Mesendoderm (in vitro differentiated cells): ENCODE measurements at regions not wholly inside any gene's neighbourhood (a gene's known extent, or its start where the extent isn't known, plus 50 kb on each side); places are given as distances from the start of the nearest gene placed in this dataset.

Experiments
- DNase-seq: peaks from one replicate; pipeline ENCODE4 v3.0.0; 2013
- H2AK5ac ChIP-seq: 2 replicates; pipeline ENCODE4 v1.6.1; 2013; ENCODE audit warnings: low read length, inconsistent platforms
- H2BK120ac ChIP-seq: 2 replicates; pipeline ENCODE4 v1.6.1; 2013; ENCODE audit warnings: low read depth, mild to moderate bottlenecking, low read length, moderate library complexity, mixed read lengths
- H2BK15ac ChIP-seq: replicated peaks from 2 replicates; pipeline ENCODE4 v1.6.1; 2013; ENCODE audit warnings: low read depth, mild to moderate bottlenecking, moderate library complexity
- H2BK5ac ChIP-seq: 2 replicates; pipeline ENCODE4 v1.6.1; 2013; ENCODE audit warnings: low read length, inconsistent platforms
- H3K18ac ChIP-seq: 2 replicates; pipeline ENCODE4 v1.6.1; 2013; ENCODE audit warnings: mild to moderate bottlenecking, low read length, mixed read lengths
- H3K23ac ChIP-seq: one replicate; pipeline ENCODE4 v1.6.1; 2013; ENCODE audit warnings: low read length
- H3K27ac ChIP-seq: 2 replicates; pipeline ENCODE4 v1.5.1; 2013; ENCODE audit warnings: low read depth, mild to moderate bottlenecking, inconsistent platforms, low read length, moderate library complexity
- H3K27me3 ChIP-seq: 2 replicates; pipeline ENCODE4 v1.6.1; 2013; ENCODE audit warnings: low read length, control low read depth, mild to moderate bottlenecking, inconsistent platforms; ENCODE audit not compliant: insufficient read depth, poor library complexity
- H3K36me3 ChIP-seq: 2 replicates; pipeline ENCODE4 v1.6.1; 2013; ENCODE audit warnings: low read length, inconsistent platforms; ENCODE audit not compliant: control insufficient read depth, insufficient read depth
- H3K4ac ChIP-seq: one replicate; pipeline ENCODE4 v1.6.1; 2013; ENCODE audit warnings: low read depth, mild to moderate bottlenecking, low read length, moderate library complexity
- H3K4me1 ChIP-seq: 2 replicates; pipeline ENCODE4 v1.6.1; 2013; ENCODE audit warnings: low read depth, low read length, inconsistent platforms; ENCODE audit not compliant: control insufficient read depth
- H3K4me2 ChIP-seq: 2 replicates; pipeline ENCODE4 v1.6.1; 2013; ENCODE audit warnings: low read length
- H3K4me3 ChIP-seq: 2 replicates; pipeline ENCODE4 v1.5.1; 2013; ENCODE audit warnings: mild to moderate bottlenecking, low read length
- H3K56ac ChIP-seq: one replicate; pipeline ENCODE4 v1.6.1; 2013; ENCODE audit warnings: low read length
- H3K79me1 ChIP-seq: 2 replicates; pipeline ENCODE4 v1.6.1; 2013; ENCODE audit warnings: low read length, inconsistent platforms
- H3K79me2 ChIP-seq: 2 replicates; pipeline ENCODE4 v1.6.1; 2013; ENCODE audit warnings: mild to moderate bottlenecking, low read length; ENCODE audit not compliant: control insufficient read depth, insufficient read depth
- H3K9ac ChIP-seq: 2 replicates; pipeline ENCODE4 v1.6.1; 2013; ENCODE audit warnings: low read length, inconsistent platforms
- H4K5ac ChIP-seq: one replicate; pipeline ENCODE4 v1.6.1; 2013; ENCODE audit warnings: low read length
- H4K8ac ChIP-seq: one replicate; pipeline ENCODE4 v1.6.1; 2013; ENCODE audit warnings: low read depth, mild to moderate bottlenecking, control low read depth, low read length, moderate library complexity
- WGBS: extraction: QIAGEN DNeasy Blood & Tissue Kit; methylation state at CpG from one replicate; pipeline ENCODE4 v1.1.7; 2013; ENCODE audit warnings: low lambda C conversion rate, missing lambda C conversion rate; ENCODE audit not compliant: insufficient coverage; ENCODE audit errors: extremely low coverage; 5-methylcytosine and 5-hydroxymethylcytosine counted together

DNA sequence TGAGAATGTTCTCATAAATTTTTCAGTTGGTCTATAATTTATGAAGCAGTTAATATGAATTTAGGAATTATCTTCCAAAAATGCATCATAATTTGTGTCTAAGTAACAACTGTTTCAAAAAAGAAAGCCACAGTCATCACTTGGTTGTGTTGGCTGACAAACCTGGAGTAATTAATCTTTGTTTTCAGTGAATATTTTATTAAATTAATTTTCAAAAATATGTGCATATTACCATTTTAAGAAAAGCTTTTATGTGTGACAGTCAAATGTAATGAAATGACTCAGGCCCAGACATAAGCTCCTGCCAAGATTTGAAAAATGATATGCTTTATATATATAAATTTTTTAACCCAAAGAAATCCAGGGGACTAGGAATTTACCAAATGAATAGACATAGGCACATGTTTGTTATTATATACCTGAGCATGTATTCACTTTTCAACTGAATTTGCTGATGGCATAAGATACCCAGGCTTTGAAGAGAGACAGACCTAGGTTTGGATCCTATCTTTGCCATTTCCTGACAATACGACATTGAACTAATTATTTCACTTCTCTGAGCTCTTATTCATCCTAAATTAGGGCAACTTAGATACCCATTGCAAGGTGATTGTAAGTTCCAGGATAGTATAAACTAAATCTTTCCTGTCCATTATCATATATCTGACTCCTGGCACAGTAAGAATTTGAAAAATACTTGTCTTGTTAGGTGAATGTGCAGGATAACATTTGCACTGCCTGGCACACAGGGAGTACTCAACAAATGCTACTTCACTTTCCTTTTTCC lies 729.5 kb upstream of the ADGRL2 start:
- no peak overlapping the region for H3K56ac ChIP-seq
- no peaks in the 10 kb centered on the region for H3K4me1 ChIP-seq
- H2BK120ac ChIP-seq = no peak overlapping the region
- H3K79me1 ChIP-seq = no peaks in the 10 kb centered on the region
- H2BK15ac ChIP-seq = no peak overlapping the region
- H2AK5ac ChIP-seq = no peak overlapping the region
- H3K4ac ChIP-seq = no peak overlapping the region
- H3K4me2 ChIP-seq = no peak overlapping the region
- H3K4me3 ChIP-seq = no peak overlapping the region
- H3K27ac ChIP-seq = no peak overlapping the region
- no peak overlapping the region for H3K23ac ChIP-seq
- H3K9ac ChIP-seq = no peak overlapping the region
- WGBS = no CpG with 5 or more reads among the region's 1 CpG
- no peaks in the 10 kb centered on the region for H3K27me3 ChIP-seq
- no peaks in the 10 kb centered on the region for H3K36me3 ChIP-seq
- no peak for DNase-seq
- no peak overlapping the region for H4K8ac ChIP-seq
- no peak overlapping the region for H3K18ac ChIP-seq
- no peak overlapping the region for H4K5ac ChIP-seq
- no peak overlapping the region for H2BK5ac ChIP-seq
- H3K79me2 ChIP-seq = no peaks in the 10 kb centered on the region

DNA sequence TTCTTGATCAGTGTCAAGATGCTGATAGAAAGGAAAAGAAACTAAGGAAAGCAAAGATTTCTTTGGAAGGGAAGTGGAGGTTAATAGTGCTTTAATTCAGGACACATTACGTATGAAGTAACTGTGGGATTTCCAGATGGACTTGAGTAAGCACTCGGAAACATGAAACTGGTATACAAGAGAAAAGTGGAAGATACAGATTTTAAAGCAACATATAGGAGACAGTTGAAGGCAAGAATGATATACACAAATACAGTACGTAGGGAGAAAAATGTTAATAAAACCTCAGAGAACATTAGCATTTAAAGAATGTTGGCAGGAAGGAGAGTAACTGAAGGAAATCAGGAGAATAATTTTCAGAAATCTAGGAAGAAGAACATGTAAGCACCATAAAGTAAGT lies 730.9 kb upstream of the ADGRL2 start:
- no peak overlapping the region for H3K4me2 ChIP-seq
- no peak overlapping the region for H3K4ac ChIP-seq
- WGBS = no CpG with 5 or more reads among the region's 3 CpGs
- H3K79me1 ChIP-seq = no peaks in the 10 kb centered on the region
- H2BK120ac ChIP-seq = no peak overlapping the region
- H2AK5ac ChIP-seq = no peak overlapping the region
- no peak overlapping the region for H3K9ac ChIP-seq
- H2BK5ac ChIP-seq = no peak overlapping the region
- no peaks in the 10 kb centered on the region for H3K36me3 ChIP-seq
- no peak overlapping the region for H3K23ac ChIP-seq
- no peak overlapping the region for H4K8ac ChIP-seq
- no peak for DNase-seq
- H3K4me1 ChIP-seq = no peaks in the 10 kb centered on the region
- H3K4me3 ChIP-seq = no peak overlapping the region
- no peak overlapping the region for H4K5ac ChIP-seq
- no peak overlapping the region for H3K56ac ChIP-seq
- H2BK15ac ChIP-seq = no peak overlapping the region
- no peaks in the 10 kb centered on the region for H3K79me2 ChIP-seq
- no peak overlapping the region for H3K18ac ChIP-seq
- no peaks in the 10 kb centered on the region for H3K27me3 ChIP-seq
- no peak overlapping the region for H3K27ac ChIP-seq

DNA sequence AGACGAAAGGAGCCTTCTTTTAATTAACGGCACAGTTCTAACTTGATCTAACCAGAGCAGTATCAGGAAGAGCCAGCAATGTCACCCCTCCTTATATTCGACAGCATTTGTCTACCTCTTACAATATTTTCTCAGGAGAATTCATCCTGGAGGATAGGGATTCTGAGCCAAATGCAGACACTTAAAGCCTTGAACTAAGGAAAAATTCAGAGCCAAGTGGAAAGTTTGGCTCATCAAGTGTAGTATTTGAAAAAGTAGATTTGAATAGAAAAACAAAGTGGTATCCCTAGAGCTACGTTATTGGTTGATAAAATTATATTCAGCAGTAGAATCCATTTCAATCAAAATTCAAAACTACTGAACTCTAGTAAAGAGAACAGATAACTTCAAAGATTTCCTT lies 732.0 kb upstream of the ADGRL2 start:
- H4K8ac ChIP-seq = no peak overlapping the region
- no peak overlapping the region for H2BK15ac ChIP-seq
- no peaks in the 10 kb centered on the region for H3K36me3 ChIP-seq
- H3K27me3 ChIP-seq = no peaks in the 10 kb centered on the region
- H4K5ac ChIP-seq = no peak overlapping the region
- no peak overlapping the region for H3K18ac ChIP-seq
- no peak overlapping the region for H3K4me2 ChIP-seq
- no peaks in the 10 kb centered on the region for H3K79me1 ChIP-seq
- DNase-seq = no peak
- H2AK5ac ChIP-seq = no peak overlapping the region
- no peak overlapping the region for H3K27ac ChIP-seq
- no peak overlapping the region for H3K56ac ChIP-seq
- no peaks in the 10 kb centered on the region for H3K79me2 ChIP-seq
- H3K4me3 ChIP-seq = no peak overlapping the region
- no peak overlapping the region for H3K4ac ChIP-seq
- H2BK120ac ChIP-seq = no peak overlapping the region
- no peak overlapping the region for H3K9ac ChIP-seq
- H3K23ac ChIP-seq = no peak overlapping the region
- H2BK5ac ChIP-seq = no peak overlapping the region
- WGBS = no CpG with 5 or more reads among the region's 4 CpGs
- no peaks in the 10 kb centered on the region for H3K4me1 ChIP-seq

DNA sequence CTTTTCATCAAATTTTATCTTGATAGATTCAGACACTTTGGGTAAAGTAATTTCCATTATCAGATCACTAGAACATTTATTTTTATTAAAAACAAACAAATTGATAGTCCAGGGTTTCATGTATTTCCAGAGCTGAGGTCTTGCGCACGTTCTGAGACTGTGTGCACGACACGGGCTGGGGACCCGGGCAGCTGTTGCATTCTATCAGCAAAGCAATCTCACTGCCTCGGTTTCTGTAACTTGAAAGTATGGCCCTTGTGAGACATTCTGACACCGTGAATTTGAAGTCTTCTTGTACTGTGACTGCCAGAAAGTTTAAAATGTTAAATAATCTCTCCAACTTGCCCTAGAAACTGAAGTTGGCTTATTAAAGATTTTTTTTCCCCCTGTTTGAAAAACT lies 746.9 kb upstream of the ADGRL2 start:
- Histone ChIP-seq H3K79me1 (no peaks in the 10 kb centered on the region), H3K4me2 (no peak overlapping the region), H3K27me3 (no peaks in the 10 kb centered on the region), H3K23ac (no peak overlapping the region), H2BK15ac (no peak overlapping the region), H3K27ac (no peak overlapping the region), H4K8ac (no peak overlapping the region), H2BK120ac (no peak overlapping the region), H2BK5ac (no peak overlapping the region), H3K4me3 (no peak overlapping the region), H3K4ac (no peak overlapping the region), H3K79me2 (no peaks in the 10 kb centered on the region), H3K18ac (no peak overlapping the region), H3K4me1 (no peaks in the 10 kb centered on the region), H2AK5ac (no peak overlapping the region), H4K5ac (no peak overlapping the region), H3K56ac (no peak overlapping the region), H3K36me3 (no peaks in the 10 kb centered on the region), H3K9ac (no peak overlapping the region)
- WGBS = no CpG with 5 or more reads among the region's 7 CpGs
- no peak for DNase-seq

DNA sequence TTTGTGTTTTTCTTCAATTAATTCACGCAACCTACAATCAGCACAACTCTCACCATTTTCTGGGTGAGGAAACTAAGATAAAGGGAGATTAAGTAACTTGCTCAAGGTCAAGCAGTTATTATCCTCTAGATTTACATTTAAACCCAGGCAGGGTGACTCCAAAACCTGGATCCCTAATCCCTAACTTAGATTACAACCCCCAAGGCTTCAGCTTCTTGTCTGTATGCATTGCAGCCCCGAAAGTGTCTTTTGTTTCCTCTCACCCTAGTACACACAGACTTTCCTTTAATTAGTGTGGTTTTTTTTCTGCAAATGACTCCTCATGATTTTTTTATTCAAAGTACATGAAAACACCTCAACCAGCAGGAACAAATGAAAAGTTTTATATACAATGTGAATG lies 748.6 kb upstream of the ADGRL2 start:
- Histone ChIP-seq H3K27ac (no peak overlapping the region), H3K23ac (no peak overlapping the region), H2AK5ac (no peak overlapping the region), H3K79me2 (no peaks in the 10 kb centered on the region), H3K9ac (no peak overlapping the region), H2BK5ac (no peak overlapping the region), H3K79me1 (no peaks in the 10 kb centered on the region), H3K27me3 (no peaks in the 10 kb centered on the region), H3K56ac (no peak overlapping the region), H3K4me1 (no peaks in the 10 kb centered on the region), H3K4me3 (no peak overlapping the region), H3K36me3 (no peaks in the 10 kb centered on the region), H3K4ac (no peak overlapping the region), H4K5ac (no peak overlapping the region), H3K18ac (no peak overlapping the region), H3K4me2 (no peak overlapping the region), H2BK120ac (no peak overlapping the region), H4K8ac (no peak overlapping the region), H2BK15ac (no peak overlapping the region)
- WGBS = no CpG with 5 or more reads among the region's 2 CpGs
- DNase-seq = no peak

DNA sequence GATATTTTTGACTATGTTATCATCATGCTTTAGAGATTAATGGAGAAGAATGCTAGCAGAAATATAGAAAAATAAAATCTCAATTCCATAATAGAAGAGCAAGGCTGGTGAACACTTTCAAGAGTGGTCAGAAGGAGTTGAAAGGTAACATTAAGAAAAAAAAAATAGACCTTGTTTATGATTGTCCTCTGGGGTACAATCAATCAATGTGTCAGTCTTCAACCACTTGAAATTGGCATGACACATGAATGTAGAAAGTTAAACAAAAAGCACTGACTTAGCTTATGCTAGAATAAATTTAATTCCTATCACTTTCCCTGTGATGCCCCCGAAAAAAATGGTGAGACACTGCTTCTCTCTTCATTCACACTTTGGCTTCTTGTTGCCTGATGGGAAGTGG lies 750.3 kb upstream of the ADGRL2 start:
- WGBS = no CpG with 5 or more reads among the region's 1 CpG
- H3K27me3 ChIP-seq = no peaks in the 10 kb centered on the region
- no peak overlapping the region for H4K8ac ChIP-seq
- no peaks in the 10 kb centered on the region for H3K4me1 ChIP-seq
- no peaks in the 10 kb centered on the region for H3K79me1 ChIP-seq
- H3K27ac ChIP-seq = no peak overlapping the region
- H3K9ac ChIP-seq = no peak overlapping the region
- H4K5ac ChIP-seq = no peak overlapping the region
- no peak for DNase-seq
- no peak overlapping the region for H2BK5ac ChIP-seq
- H3K4ac ChIP-seq = no peak overlapping the region
- H3K56ac ChIP-seq = no peak overlapping the region
- no peak overlapping the region for H2BK15ac ChIP-seq
- H3K23ac ChIP-seq = no peak overlapping the region
- no peak overlapping the region for H3K4me2 ChIP-seq
- H3K36me3 ChIP-seq = no peaks in the 10 kb centered on the region
- H2BK120ac ChIP-seq = no peak overlapping the region
- no peak overlapping the region for H3K4me3 ChIP-seq
- no peak overlapping the region for H2AK5ac ChIP-seq
- H3K79me2 ChIP-seq = no peaks in the 10 kb centered on the region
- no peak overlapping the region for H3K18ac ChIP-seq
